Omental fat pad (tissue), 3 donors: ENCODE measurements at regions not wholly inside any gene's neighbourhood (a gene's known extent, or its start where the extent isn't known, plus 50 kb on each side); places are given as distances from the start of the nearest gene placed in this dataset. TPM values are rescaled to one million over a fixed set of nuclear protein-coding genes. Genes with fewer than 3 reads are reported as not detected.

ENCODE experiments used
- ATAC-seq: fragments of 150-250 bp; one replicate; pipeline ENCODE4 v1.9.1; 2016; ENCODE audit warnings: mild to moderate bottlenecking, moderate library complexity; ENCODE audit not compliant: low FRiP score
- DNase-seq: peaks from one replicate; pipeline ENCODE4 v3.0.0-alpha.2; 2019; ENCODE audit warnings: low spot score
- CTCF ChIP-seq, 3 donors: fragments of 450-650 bp; IDR thresholded peaks; one replicate each; pipeline ENCODE4 v1.5.1; 2016 to 2017; ENCODE audit warnings: antibody characterized with exemption in 3 of 3, mild to moderate bottlenecking in 3 of 3, moderate library complexity in 2 of 3
- small RNA-seq: library from RNA; depleted of rRNA; stranded (forward); fragments of <200 nt; gene quantifications from one replicate; pipeline ENCODE3, GENCODE V24; 2016

DNA sequence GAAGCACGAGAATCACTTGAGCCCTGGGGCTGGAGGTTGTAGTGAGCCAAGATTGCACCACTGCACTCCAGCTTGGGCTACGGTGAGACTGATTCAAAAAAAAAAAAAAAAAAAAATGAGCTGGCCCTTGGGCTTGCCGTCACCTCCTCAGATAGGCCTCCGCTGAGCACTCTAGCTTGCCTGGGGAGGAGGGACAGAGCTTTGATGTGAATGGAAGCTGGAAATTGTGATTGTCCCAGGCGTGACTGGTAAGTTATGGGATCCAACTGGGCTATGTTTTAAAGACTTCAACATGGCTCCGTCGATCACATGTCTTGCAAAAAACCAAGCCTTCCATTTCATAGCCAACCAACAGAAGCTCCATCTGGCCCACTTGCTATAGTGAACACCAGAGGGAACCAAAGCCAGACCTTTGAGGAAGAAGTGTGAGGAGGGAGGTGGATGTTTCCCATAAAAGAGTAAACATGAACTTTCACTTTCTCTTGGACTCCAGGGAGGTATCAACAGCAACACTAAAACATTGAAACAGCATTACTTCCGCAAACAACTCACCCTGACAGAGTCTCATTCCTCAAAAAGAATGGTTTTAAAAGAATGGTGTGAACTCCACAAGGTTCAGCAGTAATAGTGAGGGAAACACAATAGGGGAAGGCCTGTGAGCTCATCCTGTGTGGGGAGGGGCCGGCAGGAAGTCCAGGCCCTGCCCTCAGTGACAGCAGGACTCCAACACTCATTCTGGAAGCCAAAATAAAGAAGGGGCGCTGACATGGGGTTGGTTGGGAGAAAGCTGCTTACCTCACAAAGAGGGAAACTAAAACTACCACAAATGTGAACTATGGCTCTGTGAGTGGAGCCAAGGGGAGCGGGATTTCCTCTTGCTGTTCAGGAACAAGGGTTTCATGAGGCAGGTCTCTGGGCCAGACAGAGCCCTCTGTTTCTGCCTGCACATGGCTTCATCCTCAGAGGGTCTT, 59.2 kb upstream of the IL12A start:
- ATAC-seq: no peak
- DNase-seq: no peak
- TF ChIP-seq CTCF (IDR thresholded peaks at IDR 0.05): no peak

DNA sequence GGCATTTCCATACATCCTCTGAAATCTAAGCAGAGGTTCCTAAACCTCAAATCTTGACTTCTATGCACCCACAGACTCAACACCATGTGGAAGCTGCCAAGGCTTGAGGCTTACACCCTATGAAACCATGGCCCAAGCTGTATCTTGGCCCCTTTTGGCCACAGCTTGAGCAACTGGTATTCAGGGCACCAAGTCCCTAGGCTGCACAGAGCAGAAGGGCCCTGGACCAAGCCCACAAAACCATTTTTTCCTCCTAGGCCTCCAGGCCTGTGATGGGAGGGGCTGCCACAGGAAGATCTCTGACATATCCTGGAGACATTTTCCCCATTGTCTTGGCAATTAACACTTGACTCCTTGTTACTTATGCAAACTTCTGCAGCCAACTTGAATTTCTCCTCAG, 54.4 kb upstream of the IL12A start:
- DNase-seq: no peak
- ATAC-seq: no peak
- TF ChIP-seq CTCF (IDR thresholded peaks at IDR 0.05): no peak

DNA sequence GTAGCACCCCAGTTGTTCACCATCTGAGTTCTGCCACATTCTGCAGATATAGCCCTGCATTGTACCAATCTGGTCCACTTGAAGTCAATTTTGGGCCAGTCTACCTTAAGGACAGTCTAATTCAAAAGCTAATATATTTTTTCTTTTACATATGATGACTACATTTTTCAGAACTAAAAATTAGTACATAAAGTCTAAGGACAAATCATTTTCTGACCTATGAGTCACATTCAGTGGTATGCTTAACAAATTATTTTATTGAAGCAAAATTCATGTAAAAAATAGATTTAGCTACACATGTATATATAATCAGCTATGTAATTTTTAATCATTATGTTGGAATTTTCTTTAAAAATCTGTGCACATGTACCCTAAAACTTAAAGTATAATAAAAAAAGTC, 52.1 kb upstream of the IL12A start:
- ATAC-seq (no peak), DNase-seq (no peak)
- TF ChIP-seq CTCF (IDR thresholded peaks at IDR 0.05): no peak

DNA sequence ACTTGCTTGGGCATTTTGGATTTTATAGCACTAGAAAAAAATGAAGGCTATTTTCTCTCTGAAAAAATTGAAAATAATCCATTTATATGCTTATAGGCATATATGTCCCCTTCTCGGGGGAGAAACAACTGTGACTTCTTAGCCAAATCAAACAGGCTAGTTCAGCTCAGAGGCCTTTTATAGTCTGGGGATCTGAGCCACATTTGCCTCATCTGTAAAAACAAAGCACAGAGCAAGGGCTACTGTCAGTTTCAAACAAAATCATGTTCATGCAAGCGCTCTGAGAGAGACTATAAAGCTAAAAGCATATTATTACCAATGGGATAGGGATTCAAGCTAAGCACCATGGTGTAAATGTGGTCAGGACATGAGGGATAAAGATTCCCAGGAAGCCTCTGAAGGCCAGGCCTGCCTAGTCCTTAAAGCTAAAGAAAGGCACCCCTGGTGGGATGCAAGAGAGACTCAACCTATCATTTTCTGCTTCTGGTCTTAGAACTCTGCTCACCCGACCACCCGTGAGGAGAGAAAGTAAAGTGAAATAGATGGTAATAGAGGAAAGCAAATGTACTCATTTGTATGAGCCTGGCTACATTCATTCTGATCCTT, 51.0 kb upstream of the IL12A start:
- no peak for ATAC-seq
- DNase-seq: no peak
- no peak for TF ChIP-seq CTCF (IDR thresholded peaks at IDR 0.05)

DNA sequence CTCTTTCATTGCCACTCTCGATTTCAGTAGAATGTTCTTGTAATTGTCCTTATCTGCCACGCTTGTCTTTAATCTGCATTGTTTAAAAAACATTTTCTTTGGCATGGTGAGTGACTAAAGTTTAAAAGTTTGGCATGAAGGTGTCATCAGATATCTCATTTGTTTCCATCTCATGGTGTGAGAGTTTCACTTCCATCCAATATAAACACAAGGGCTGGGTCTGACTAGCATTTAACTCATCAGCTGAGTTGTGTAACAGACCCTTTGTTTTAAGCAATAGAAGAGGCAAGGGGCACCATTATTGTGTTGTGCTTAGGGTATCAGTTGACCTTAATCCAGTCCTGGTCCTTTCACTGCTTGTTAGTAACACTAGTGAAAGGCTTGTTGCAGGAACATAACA, 49.9 kb upstream of the IL12A start:
- DNase-seq (no peak), ATAC-seq (no peak)
- TF ChIP-seq CTCF (IDR thresholded peaks at IDR 0.05): no peak

Small RNA genes in the stretch of these regions (small RNA-seq; reads per million reads assigned to genes)
- gene MIR3919 (not detected), gene RNU2-31P (not detected)
